Trophoblast cell (in vitro differentiated cells and primary cell): ENCODE measurements at regions not wholly inside any gene's neighbourhood (a gene's known extent, or its start where the extent isn't known, plus 50 kb on each side); places are given as distances from the start of the nearest gene placed in this dataset.
A peak's percentile ranks its signal among the peaks of the same experiment; 100 is the strongest.

Experiments used
- DNase-seq, 2 donors: peaks; one replicate each; pipeline ENCODE4 v3.0.0-alpha.2; 2016
- H2AFZ ChIP-seq: 2 replicates; pipeline ENCODE4 v1.6.1; 2013; ENCODE audit warnings: low read length, moderate library complexity, mild to moderate bottlenecking; ENCODE audit not compliant: insufficient read depth, poor library complexity
- H2AK5ac ChIP-seq: 2 replicates; pipeline ENCODE4 v1.6.1; 2013; ENCODE audit warnings: mild to moderate bottlenecking, low read length
- H2BK120ac ChIP-seq: 2 replicates; pipeline ENCODE4 v1.6.1; 2013; ENCODE audit warnings: low read length, mild to moderate bottlenecking, moderate library complexity; ENCODE audit not compliant: insufficient read depth, poor library complexity
- H2BK12ac ChIP-seq: 2 replicates; pipeline ENCODE4 v1.6.1; 2013; ENCODE audit warnings: mild to moderate bottlenecking, low read length, moderate library complexity
- H2BK5ac ChIP-seq: 2 replicates; pipeline ENCODE4 v1.6.1; 2013; ENCODE audit warnings: low read length, low read depth, moderate library complexity, mild to moderate bottlenecking; ENCODE audit not compliant: poor library complexity
- H3K14ac ChIP-seq: 2 replicates; pipeline ENCODE4 v1.6.1; 2013; ENCODE audit warnings: mild to moderate bottlenecking, low read length
- H3K18ac ChIP-seq: 2 replicates; pipeline ENCODE4 v1.6.1; 2013; ENCODE audit warnings: mild to moderate bottlenecking, low read length
- H3K23ac ChIP-seq: 2 replicates; pipeline ENCODE4 v1.6.1; 2013; ENCODE audit warnings: low read length
- H3K27ac ChIP-seq: 2 replicates; pipeline ENCODE4 v1.5.1; 2013; ENCODE audit warnings: low read depth, mild to moderate bottlenecking, inconsistent platforms, low read length, moderate library complexity
- H3K27me3 ChIP-seq: 2 replicates; pipeline ENCODE4 v1.6.1; 2013; ENCODE audit warnings: inconsistent platforms, mild to moderate bottlenecking, low read length, moderate library complexity; ENCODE audit not compliant: insufficient read depth
- H3K36me3 ChIP-seq, 2 experiments: 1 replicate in 1 of 2; 2 replicates in 1 of 2; pipeline ENCODE4 v1.6.1; 2013; ENCODE audit warnings: low read length in 2 of 2, mild to moderate bottlenecking in 2 of 2, moderate library complexity in 1 of 2; ENCODE audit not compliant: insufficient read depth in 2 of 2, control insufficient read depth in 1 of 2
- H3K4ac ChIP-seq: 2 replicates; pipeline ENCODE4 v1.6.1; 2013; ENCODE audit warnings: low read depth, mild to moderate bottlenecking, low read length, moderate library complexity
- H3K4me1 ChIP-seq, 2 experiments: 1 replicate in 1 of 2; 2 replicates in 1 of 2; pipeline ENCODE4 v1.6.1; 2013; ENCODE audit warnings: low read length in 2 of 2, mild to moderate bottlenecking in 2 of 2, moderate library complexity in 1 of 2; ENCODE audit not compliant: insufficient read depth in 2 of 2, control insufficient read depth in 1 of 2
- H3K4me2 ChIP-seq: 2 replicates; pipeline ENCODE4 v1.6.1; 2013; ENCODE audit warnings: inconsistent platforms, mild to moderate bottlenecking, low read length, moderate library complexity
- H3K4me3 ChIP-seq: 2 replicates; pipeline ENCODE4 v1.5.1; 2013; ENCODE audit warnings: mild to moderate bottlenecking, low read depth, low read length, inconsistent platforms
- H3K79me1 ChIP-seq: one replicate; pipeline ENCODE4 v1.6.1; 2013; ENCODE audit warnings: low read length
- H3K79me2 ChIP-seq: 2 replicates; pipeline ENCODE4 v1.6.1; 2013; ENCODE audit warnings: low read length, mild to moderate bottlenecking; ENCODE audit not compliant: control insufficient read depth, insufficient read depth, poor library complexity
- H3K9ac ChIP-seq: 2 replicates; pipeline ENCODE4 v1.6.1; 2013; ENCODE audit warnings: mild to moderate bottlenecking, low read length
- H3K9me3 ChIP-seq: 2 replicates; pipeline ENCODE4 v1.6.1; 2013; ENCODE audit warnings: low read depth, mild to moderate bottlenecking, control low read depth, inconsistent platforms, low read length; ENCODE audit not compliant: insufficient read depth
- H4K12ac ChIP-seq: 2 replicates; pipeline ENCODE4 v1.6.1; 2013; ENCODE audit warnings: low read depth, mild to moderate bottlenecking, low read length, moderate library complexity
- H4K8ac ChIP-seq: 2 replicates; pipeline ENCODE4 v1.6.1; 2013; ENCODE audit warnings: low read depth, mild to moderate bottlenecking, low read length, moderate library complexity
- H4K91ac ChIP-seq: one replicate; pipeline ENCODE4 v1.6.1; 2013; ENCODE audit warnings: low read depth, mild to moderate bottlenecking, low read length, moderate library complexity
- WGBS: extraction: QIAGEN DNeasy Blood & Tissue Kit; methylation state at CpG from one replicate; pipeline ENCODE4 v1.1.7; 2013; ENCODE audit warnings: missing lambda C conversion rate; ENCODE audit not compliant: insufficient read length, insufficient coverage; ENCODE audit errors: extremely low coverage; 5-methylcytosine and 5-hydroxymethylcytosine counted together

- no peaks in the 10 kb centered on the region for H3K36me3 ChIP-seq
- no peak overlapping the region for H3K27ac ChIP-seq
- no peak overlapping the region for H4K12ac ChIP-seq
- H2AK5ac ChIP-seq: no peak overlapping the region
- H3K79me2 ChIP-seq: no peaks in the 10 kb centered on the region
- no peak overlapping the region for H3K4me2 ChIP-seq
- peaks cover 13% of the 10 kb centered on the region in 2 experiments for H3K4me1 ChIP-seq
- H3K9me3 ChIP-seq: no peaks in the 10 kb centered on the region
- H3K18ac ChIP-seq: no peak overlapping the region
- no peak overlapping the region for H2BK120ac ChIP-seq
- no peak overlapping the region for H2BK12ac ChIP-seq
- H3K23ac ChIP-seq: no peak overlapping the region
- H4K8ac ChIP-seq: no peak overlapping the region
- H3K79me1 ChIP-seq: no peaks in the 10 kb centered on the region
- H3K4ac ChIP-seq: no peak overlapping the region
- no peak overlapping the region for H2BK5ac ChIP-seq
- no CpG with 5 or more reads among the region's 6 CpGs for whole genome bisulfite sequencing
- H3K9ac ChIP-seq: no peak overlapping the region
- no peaks in the 10 kb centered on the region for H3K27me3 ChIP-seq
- DNase-seq: no peak
- H2AFZ ChIP-seq: no peak overlapping the region
- H3K14ac ChIP-seq: no peak overlapping the region
- no peak overlapping the region for H4K91ac ChIP-seq
- no peak overlapping the region for H3K4me3 ChIP-seq
Measured at GRCh38 chr11:8330896-8331295, 67.2 kb upstream of the LMO1 start.

DNA sequence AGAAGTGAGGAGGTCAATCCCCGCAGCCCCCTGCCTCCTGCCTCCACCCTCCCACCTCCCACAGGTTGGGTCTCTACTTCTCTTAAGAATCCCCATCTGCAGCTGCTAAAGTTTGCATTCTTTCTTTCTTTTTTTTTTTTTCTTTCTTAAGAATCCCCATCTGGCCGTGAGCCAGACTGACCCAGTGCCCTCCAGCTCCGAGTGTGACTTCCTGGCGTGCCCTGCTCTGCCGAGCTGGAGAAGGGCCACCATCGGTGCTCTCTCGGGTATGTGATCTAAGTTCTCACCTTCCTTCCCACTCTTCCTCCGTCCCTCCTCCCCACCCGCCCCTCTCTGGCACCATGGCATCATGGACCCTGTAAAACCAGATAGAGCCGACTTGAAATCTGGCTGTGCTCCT is 66.7 kb upstream of the LMO1 start:
- Histone ChIP-seq H3K14ac (no peak overlapping the region), H3K27ac (no peak overlapping the region), H3K4me1 (peaks cover 10 to 11% of the 10 kb centered on the region in 2 experiments), H3K27me3 (no peaks in the 10 kb centered on the region), H3K4me2 (no peak overlapping the region), H2BK120ac (no peak overlapping the region), H4K8ac (no peak overlapping the region), H2AFZ (no peak overlapping the region), H4K12ac (no peak overlapping the region), H3K9me3 (no peaks in the 10 kb centered on the region), H3K79me2 (no peaks in the 10 kb centered on the region), H3K36me3 (no peaks in the 10 kb centered on the region), H3K79me1 (no peaks in the 10 kb centered on the region), H3K9ac (no peak overlapping the region), H2BK5ac (no peak overlapping the region), H3K23ac (no peak overlapping the region), H3K18ac (no peak overlapping the region), H2BK12ac (no peak overlapping the region), H3K4ac (no peak overlapping the region), H3K4me3 (no peak overlapping the region), H2AK5ac (no peak overlapping the region), H4K91ac (no peak overlapping the region)
- WGBS: no CpG with 5 or more reads among the region's 10 CpGs
- no peak for DNase-seq

GRCh38 chr11:8329847-8330361 is 66.2 kb upstream of the LMO1 start:
- no peak overlapping the region for H3K9ac ChIP-seq
- H3K14ac ChIP-seq: no peak overlapping the region
- no peak overlapping the region for H2AFZ ChIP-seq
- H2AK5ac ChIP-seq: no peak overlapping the region
- H3K79me2 ChIP-seq: no peaks in the 10 kb centered on the region
- no peak overlapping the region for H3K23ac ChIP-seq
- no peak overlapping the region for H3K4ac ChIP-seq
- H3K9me3 ChIP-seq: no peaks in the 10 kb centered on the region
- H2BK120ac ChIP-seq: no peak overlapping the region
- H3K27ac ChIP-seq: no peak overlapping the region
- H3K79me1 ChIP-seq: no peaks in the 10 kb centered on the region
- no CpG with 5 or more reads among the region's 17 CpGs for WGBS
- no peaks in the 10 kb centered on the region for H3K36me3 ChIP-seq
- peaks cover 10 to 11% of the 10 kb centered on the region in 2 experiments for H3K4me1 ChIP-seq
- no peak overlapping the region for H4K91ac ChIP-seq
- no peak overlapping the region for H2BK12ac ChIP-seq
- H4K12ac ChIP-seq: no peak overlapping the region
- no peak overlapping the region for H3K4me2 ChIP-seq
- no peak overlapping the region for H3K4me3 ChIP-seq
- no peak overlapping the region for H3K18ac ChIP-seq
- DNase-seq: no peak
- no peak overlapping the region for H4K8ac ChIP-seq
- no peak overlapping the region for H2BK5ac ChIP-seq
- no peaks in the 10 kb centered on the region for H3K27me3 ChIP-seq

GRCh38 chr11:8329336-8329735 is 65.7 kb upstream of the LMO1 start:
- DNase-seq: no peak
- no peak overlapping the region for H2AFZ ChIP-seq
- H3K14ac ChIP-seq: no peak overlapping the region
- H3K9ac ChIP-seq: no peak overlapping the region
- no peaks in the 10 kb centered on the region for H3K9me3 ChIP-seq
- H3K27me3 ChIP-seq: no peaks in the 10 kb centered on the region
- no peaks in the 10 kb centered on the region for H3K36me3 ChIP-seq
- H3K18ac ChIP-seq: no peak overlapping the region
- WGBS: no CpG with 5 or more reads among the region's 6 CpGs
- no peaks in the 10 kb centered on the region for H3K79me2 ChIP-seq
- no peak overlapping the region for H2BK120ac ChIP-seq
- no peaks in the 10 kb centered on the region for H3K79me1 ChIP-seq
- H2BK5ac ChIP-seq: no peak overlapping the region
- H3K4me3 ChIP-seq: no peak overlapping the region
- H3K4me2 ChIP-seq: peak overlapping the region; percentile 30
- no peak overlapping the region for H3K23ac ChIP-seq
- no peak overlapping the region for H4K12ac ChIP-seq
- no peak overlapping the region for H3K27ac ChIP-seq
- H4K91ac ChIP-seq: no peak overlapping the region
- H4K8ac ChIP-seq: no peak overlapping the region
- peaks cover 9 to 10% of the 10 kb centered on the region in 2 experiments for H3K4me1 ChIP-seq
- no peak overlapping the region for H3K4ac ChIP-seq
- no peak overlapping the region for H2AK5ac ChIP-seq
- no peak overlapping the region for H2BK12ac ChIP-seq
